ENCODE measurements at regions not wholly inside any gene's neighbourhood (a gene's known extent, or its start where the extent isn't known, plus 50 kb on each side); places are given as distances from the start of the nearest gene placed in this dataset.

- no peak for TF ChIP-seq CHD1 (IDR thresholded peaks at IDR 0.05; ENCODE audit: low read depth, low read length)
Measured at GRCh38 chr2:64860276-64860885, 128.8 kb upstream of the SLC1A4 start (continued).

- CTCF ChIA-PET, result no interaction called here
- dilution Hi-C loops (cut with HindIII; ENCODE audit: low sequenced_read_pairs, unreplicated experiment), result no loop called here
- TF ChIP-seq USF2 (IDR thresholded peaks at IDR 0.05; ENCODE audit: low read depth, low read length), result no peak
- TF ChIP-seq SMC3 (IDR thresholded peaks at IDR 0.05; ENCODE audit: low read depth, low read length), result no peak
- no peak for TF ChIP-seq MAFK (IDR thresholded peaks at IDR 0.05; ENCODE audit: low read depth, low read length)
- no peak for TF ChIP-seq ELK1 (IDR thresholded peaks at IDR 0.05; ENCODE audit: borderline replicate concordance, low read depth, low read length)
- no peak for TF ChIP-seq FOS (IDR thresholded peaks at IDR 0.05; ENCODE audit: low read depth, low read length)
- no peak for TF ChIP-seq MAZ (IDR thresholded peaks at IDR 0.05; ENCODE audit: borderline replicate concordance, low read depth, low read length)
- no peak for TF ChIP-seq BHLHE40 (IDR thresholded peaks at IDR 0.05; ENCODE audit: low read depth, low read length)
- no peak for TF ChIP-seq NFE2L2 (IDR thresholded peaks at IDR 0.05; ENCODE audit: low read depth, low read length)
- no peak for TF ChIP-seq RFX5 (IDR thresholded peaks at IDR 0.05; ENCODE audit: low read depth, low read length)
- TF ChIP-seq RAD21 (IDR thresholded peaks at IDR 0.05; ENCODE audit: low read length), result no peak
- no peak for TF ChIP-seq POLR2A (IDR thresholded peaks at IDR 0.05; ENCODE audit: low read depth, low read length)
- no peak for TF ChIP-seq MXI1 (IDR thresholded peaks at IDR 0.05; ENCODE audit: borderline replicate concordance, low read depth, low read length)
- no peak for TF ChIP-seq CHD1 (IDR thresholded peaks at IDR 0.05; ENCODE audit: low read depth, low read length)
- no peak for TF ChIP-seq CTCF (conservative IDR thresholded peaks at IDR 0.05; ENCODE audit: low read depth, low read length)
Measured at GRCh38 chr2:64860936-64861335, 128.3 kb upstream of the SLC1A4 start.

More at GRCh38 chr2:64860936-64861335, 128.3 kb upstream of the SLC1A4 start:
- Histone ChIP-seq H3K4ac (ENCODE audit: low read depth, low read length) (no peak overlapping the region), H2BK20ac (ENCODE audit: low read depth, low read length) (no peak overlapping the region), H3K14ac (replicated peaks; ENCODE audit: low read depth, low read length) (no peak overlapping the region), H3K23ac (ENCODE audit: low read depth, low read length) (no peak overlapping the region), H3K36me3 (ENCODE audit: control insufficient read depth, insufficient read depth, low read length) (no peaks in the 10 kb centered on the region), H2BK15ac (ENCODE audit: low read depth, low read length) (peak overlapping the region; percentile 53; the same call in 1 of the 3 replicates), H2AK5ac (ENCODE audit: low read depth, low read length) (no peak overlapping the region), H4K20me1 (ENCODE audit: insufficient read depth, low read length) (peaks cover 4% of the 10 kb centered on the region; the same call in 1 of the 2 replicates), H3K4me1 (ENCODE audit: control insufficient read depth, insufficient read depth, low read length) (peaks cover 27% of the 10 kb centered on the region), H4K91ac (ENCODE audit: insufficient read depth, low read depth, low read length) (no peak overlapping the region), H4K5ac (ENCODE audit: low read depth, low read length) (no peak overlapping the region), H3K9ac (ENCODE audit: low read depth, low read length) (no peak overlapping the region), H2AFZ (replicated peaks; ENCODE audit: low read length, poor library complexity) (no peak overlapping the region), H3K9me1 (ENCODE audit: insufficient read depth, low read length) (peaks cover 8% of the 10 kb centered on the region), H3K9me3 (ENCODE audit: control insufficient read depth, insufficient read depth, low read length) (peaks cover 6% of the 10 kb centered on the region; the same call in 1 of the 2 replicates), H2BK5ac (ENCODE audit: low read depth, low read length, poor library complexity, severe bottlenecking) (no peak overlapping the region), H2BK120ac (ENCODE audit: low read depth, low read length) (no peak overlapping the region), H3K27ac (ENCODE audit: insufficient read depth, low read length) (no peak overlapping the region), H4K8ac (ENCODE audit: low read depth in 2 of 2, low read length in 2 of 2) (no peak overlapping the region), H3K18ac (ENCODE audit: low read depth, low read length) (no peak overlapping the region), H3K79me1 (ENCODE audit: low read depth in 1 of 2, low read length in 2 of 2) (no peaks in the 10 kb centered on the region), H3K27me3 (ENCODE audit: control insufficient read depth, insufficient read depth, low read length) (peaks cover 11% of the 10 kb centered on the region), H3K4me2 (ENCODE audit: low read depth, low read length) (no peak overlapping the region), H3K56ac (ENCODE audit: extremely low read depth, insufficient read depth, low read length) (no peak overlapping the region), H2AK9ac (replicated peaks; ENCODE audit: low read depth, low read length, poor library complexity) (no peak overlapping the region), H3K4me3 (ENCODE audit: insufficient read depth, low read depth, low read length) (no peak overlapping the region)
- DNase-seq (no peak), ATAC-seq (ENCODE audit: low read depth) (no peak)
- POLR2A ChIA-PET (ENCODE audit: unreplicated experiment), result no interaction called here
- WGBS, 2 experiments (ENCODE audit: extremely low coverage in 2 of 2, insufficient read length in 1 of 2), result no CpG with 5 or more reads among the region's 1 CpG
- BruUV-seq (replicated peaks), result no TSS peak
- intact Hi-C loops (cut with micrococcal nuclease), result loop anchor here (1.0 to 10.0 kb wide), 2 partner anchors 209 to 716 kb away; partner anchors contain the start of gene PELI1
- in situ Hi-C loops (cut with MboI; ENCODE audit: low sequenced_read_pairs), result loop anchor here (5.0 kb wide), 2 partner anchors 109 to 229 kb away; no protein-coding TSS in a partner anchor

Measured in IMR-90 (cell line).